Lower leg skin (tissue), 4 donors: ENCODE measurements at regions not wholly inside any gene's neighbourhood (a gene's known extent, or its start where the extent isn't known, plus 50 kb on each side); places are given as distances from the start of the nearest gene placed in this dataset.

ENCODE experiments used
- DNase-seq, 2 donors: peaks; one replicate each; pipeline ENCODE4 v3.0.0-alpha.2; 2019; ENCODE audit warnings: low spot score in 2 of 2
- H3K4me3 ChIP-seq: fragments of 200-600 bp; sonication (generic); 2 replicates; pipeline ENCODE4 v1.5.1; 2017; ENCODE audit warnings: mild to moderate bottlenecking, low read depth; ENCODE audit not compliant: poor library complexity, severe bottlenecking
- POLR2A ChIP-seq, 2 donors: fragments of 450-650 bp; IDR thresholded peaks; one replicate each; pipeline ENCODE4 v1.6.1; 2016 to 2017; ENCODE audit warnings: antibody characterized with exemption in 2 of 2, mild to moderate bottlenecking in 1 of 2, moderate library complexity in 1 of 2
- WGBS, 2 donors: methylation state at CpG; one replicate each; pipeline ENCODE4 v1.1.5; 2018; 5-methylcytosine and 5-hydroxymethylcytosine counted together
- intact Hi-C: fragments of 100-400 bp; cut with DNase I; formaldehyde crosslinking; loops from one replicate; pipeline ENCODE4 v1.15.0; 2023; ENCODE audit warnings: low total_unique reads
- TF ChIP-seq, protein P1 (sequence below), 3 donors: fragments of 450-650 bp; IDR thresholded peaks; one replicate each; pipeline ENCODE4 v1.5.1; 2016; ENCODE audit warnings: antibody characterized with exemption in 3 of 3, mild to moderate bottlenecking in 3 of 3, moderate library complexity in 2 of 3

- H3K4me3 ChIP-seq, result no peak overlapping the region
- intact Hi-C loops, result no loop called here
- TF ChIP-seq, protein P1, sequence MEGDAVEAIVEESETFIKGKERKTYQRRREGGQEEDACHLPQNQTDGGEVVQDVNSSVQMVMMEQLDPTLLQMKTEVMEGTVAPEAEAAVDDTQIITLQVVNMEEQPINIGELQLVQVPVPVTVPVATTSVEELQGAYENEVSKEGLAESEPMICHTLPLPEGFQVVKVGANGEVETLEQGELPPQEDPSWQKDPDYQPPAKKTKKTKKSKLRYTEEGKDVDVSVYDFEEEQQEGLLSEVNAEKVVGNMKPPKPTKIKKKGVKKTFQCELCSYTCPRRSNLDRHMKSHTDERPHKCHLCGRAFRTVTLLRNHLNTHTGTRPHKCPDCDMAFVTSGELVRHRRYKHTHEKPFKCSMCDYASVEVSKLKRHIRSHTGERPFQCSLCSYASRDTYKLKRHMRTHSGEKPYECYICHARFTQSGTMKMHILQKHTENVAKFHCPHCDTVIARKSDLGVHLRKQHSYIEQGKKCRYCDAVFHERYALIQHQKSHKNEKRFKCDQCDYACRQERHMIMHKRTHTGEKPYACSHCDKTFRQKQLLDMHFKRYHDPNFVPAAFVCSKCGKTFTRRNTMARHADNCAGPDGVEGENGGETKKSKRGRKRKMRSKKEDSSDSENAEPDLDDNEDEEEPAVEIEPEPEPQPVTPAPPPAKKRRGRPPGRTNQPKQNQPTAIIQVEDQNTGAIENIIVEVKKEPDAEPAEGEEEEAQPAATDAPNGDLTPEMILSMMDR (IDR thresholded peaks at IDR 0.05), result no peak
- TF ChIP-seq POLR2A (IDR thresholded peaks at IDR 0.05), result no peak
- WGBS, 2 donors, result 77 to 88% methylated on average over 2 of the region's 2 CpGs
- DNase-seq, result no peak
Observed at GRCh38 chr3:70743754-70744153, 431.3 kb upstream of the MDFIC2 start.

GRCh38 chr3:70742081-70742480 is 429.6 kb upstream of the MDFIC2 start:
- DNase-seq, result no peak
- intact Hi-C loops, result no loop called here
- TF ChIP-seq, protein P1 (IDR thresholded peaks at IDR 0.05), result no peak
- TF ChIP-seq POLR2A (IDR thresholded peaks at IDR 0.05), result no peak
- no peak overlapping the region for H3K4me3 ChIP-seq
- WGBS, 2 donors, result 80 to 81% methylated on average over 5 of the region's 5 CpGs

DNA sequence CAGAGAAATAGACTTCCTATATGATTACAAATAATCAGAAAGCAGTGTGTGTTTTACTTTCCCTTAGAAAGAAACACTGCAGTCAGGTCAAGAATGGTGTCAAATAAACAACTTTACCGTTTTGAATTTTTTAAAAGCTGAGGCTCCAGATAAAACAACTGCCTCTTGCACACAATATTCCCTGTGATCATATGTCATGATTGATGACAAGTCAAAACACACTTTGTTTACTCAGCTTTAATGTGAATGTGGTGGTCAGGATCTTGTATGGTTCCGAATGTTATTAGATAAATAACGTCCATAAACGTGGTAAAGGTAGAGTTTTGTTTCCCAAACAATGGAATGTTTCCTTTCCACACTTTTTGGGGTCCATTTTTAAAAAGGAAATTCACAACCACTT is 428.4 kb upstream of the MDFIC2 start:
- no peak for DNase-seq
- H3K4me3 ChIP-seq, result no peak overlapping the region
- 80 to 82% methylated on average over 4 of the region's 4 CpGs for WGBS, 2 donors
- intact Hi-C loops, result no loop called here
- TF ChIP-seq, protein P1 (IDR thresholded peaks at IDR 0.05), result no peak
- TF ChIP-seq POLR2A (IDR thresholded peaks at IDR 0.05), result no peak

DNA sequence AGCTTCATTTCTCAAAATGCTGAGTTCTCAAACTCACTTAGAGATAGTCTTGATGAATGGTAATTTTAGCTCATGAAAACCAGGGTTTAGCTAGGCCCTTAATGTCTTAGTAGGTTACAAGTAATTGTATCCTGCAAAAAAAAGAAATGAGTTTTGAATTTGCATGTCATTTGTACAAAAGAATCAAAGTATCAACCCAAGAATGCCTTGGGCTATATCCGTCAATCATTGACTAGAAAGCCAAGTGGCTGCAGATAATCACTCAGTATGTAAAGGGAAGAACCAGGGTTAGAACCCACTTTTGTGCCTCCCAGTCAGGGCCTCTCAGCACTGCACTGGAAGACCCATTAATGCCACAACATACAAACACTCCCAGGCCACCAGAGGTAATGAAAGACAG is 427.6 kb upstream of the MDFIC2 start:
- TF ChIP-seq, protein P1 (IDR thresholded peaks at IDR 0.05), result no peak
- no peak for TF ChIP-seq POLR2A (IDR thresholded peaks at IDR 0.05)
- WGBS, 2 donors, result 91 to 100% methylated on average over 1 of the region's 1 CpG
- no peak overlapping the region for H3K4me3 ChIP-seq
- intact Hi-C loops, result no loop called here
- DNase-seq, result no peak

GRCh38 chr3:70738291-70738681 is 425.8 kb upstream of the MDFIC2 start:
- 61 to 64% methylated on average over 4 of the region's 4 CpGs for WGBS, 2 donors
- no peak for DNase-seq

More at GRCh38 chr3:70738291-70738681, 425.8 kb upstream of the MDFIC2 start:
- TF ChIP-seq, protein P1 (IDR thresholded peaks at IDR 0.05), result no peak
- no peak for TF ChIP-seq POLR2A (IDR thresholded peaks at IDR 0.05)
- intact Hi-C loops, result loop anchor here (5.0 kb wide), 1 partner anchor 1189 kb away; no protein-coding TSS in a partner anchor
- no peak overlapping the region for H3K4me3 ChIP-seq
